Esophagus muscularis mucosa (tissue), 3 donors: ENCODE measurements at regions not wholly inside any gene's neighbourhood (a gene's known extent, or its start where the extent isn't known, plus 50 kb on each side); places are given as distances from the start of the nearest gene placed in this dataset.

Experiments used
- POLR2A ChIP-seq: fragments of 450-650 bp; IDR thresholded peaks from one replicate; pipeline ENCODE4 v1.6.1; 2017; ENCODE audit warnings: antibody characterized with exemption, moderate library complexity, mild to moderate bottlenecking, low read depth
- POLR2AphosphoS5 ChIP-seq, 2 donors: sonication (generic); formaldehyde crosslinking; IDR thresholded peaks; one replicate each; pipeline ENCODE4 v1.6.1; 2017; ENCODE audit warnings: antibody characterized with exemption in 2 of 2
- TF ChIP-seq, protein P1 (sequence below), 3 experiments: fragments of 200-600 bp in 2 of 3; fragments of 450-650 bp in 1 of 3; sonication (generic) in 2 of 3; IDR thresholded peaks; one replicate each; pipeline ENCODE4 v1.5.1; 2017 to 2019; ENCODE audit warnings: antibody characterized with exemption in 3 of 3, mild to moderate bottlenecking in 2 of 3, moderate library complexity in 1 of 3

DNA sequence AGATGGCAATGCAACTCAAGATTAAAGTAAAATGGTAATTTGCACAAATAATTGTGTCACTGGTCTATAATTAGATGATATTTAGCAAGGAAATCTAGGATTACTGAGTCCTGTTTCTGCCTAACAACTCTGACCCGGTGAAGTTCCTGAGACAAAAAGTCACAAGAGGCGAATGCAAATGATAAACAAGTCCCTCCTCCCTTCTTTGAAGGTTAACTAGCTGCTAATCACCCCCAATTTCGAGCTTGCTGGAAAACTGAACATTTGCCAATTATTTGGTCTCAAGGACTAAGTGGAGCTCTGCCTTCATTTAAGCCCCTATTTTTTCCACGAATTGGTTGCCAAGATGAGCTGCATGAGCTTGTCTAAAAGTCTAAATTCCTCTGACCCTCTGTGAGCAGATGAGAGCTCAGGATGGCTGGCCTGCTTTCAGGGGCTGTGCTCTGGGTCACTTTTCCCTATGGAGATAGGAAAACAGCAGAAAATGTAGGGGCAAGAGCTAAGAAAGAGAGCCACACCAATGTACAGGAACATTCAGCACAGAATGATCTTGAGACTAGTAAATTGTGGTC is 127.3 kb downstream of the MBL2 start:
- TF ChIP-seq, protein P1, sequence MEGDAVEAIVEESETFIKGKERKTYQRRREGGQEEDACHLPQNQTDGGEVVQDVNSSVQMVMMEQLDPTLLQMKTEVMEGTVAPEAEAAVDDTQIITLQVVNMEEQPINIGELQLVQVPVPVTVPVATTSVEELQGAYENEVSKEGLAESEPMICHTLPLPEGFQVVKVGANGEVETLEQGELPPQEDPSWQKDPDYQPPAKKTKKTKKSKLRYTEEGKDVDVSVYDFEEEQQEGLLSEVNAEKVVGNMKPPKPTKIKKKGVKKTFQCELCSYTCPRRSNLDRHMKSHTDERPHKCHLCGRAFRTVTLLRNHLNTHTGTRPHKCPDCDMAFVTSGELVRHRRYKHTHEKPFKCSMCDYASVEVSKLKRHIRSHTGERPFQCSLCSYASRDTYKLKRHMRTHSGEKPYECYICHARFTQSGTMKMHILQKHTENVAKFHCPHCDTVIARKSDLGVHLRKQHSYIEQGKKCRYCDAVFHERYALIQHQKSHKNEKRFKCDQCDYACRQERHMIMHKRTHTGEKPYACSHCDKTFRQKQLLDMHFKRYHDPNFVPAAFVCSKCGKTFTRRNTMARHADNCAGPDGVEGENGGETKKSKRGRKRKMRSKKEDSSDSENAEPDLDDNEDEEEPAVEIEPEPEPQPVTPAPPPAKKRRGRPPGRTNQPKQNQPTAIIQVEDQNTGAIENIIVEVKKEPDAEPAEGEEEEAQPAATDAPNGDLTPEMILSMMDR (IDR thresholded peaks at IDR 0.05): no peak
- TF ChIP-seq POLR2A: no peak
- TF ChIP-seq POLR2AphosphoS5 (IDR thresholded peaks at IDR 0.05): no peak
